Testis (tissue), 2 donors: ENCODE measurements at regions not wholly inside any gene's neighbourhood (a gene's known extent, or its start where the extent isn't known, plus 50 kb on each side); places are given as distances from the start of the nearest gene placed in this dataset.

Experiments used
- CTCF ChIP-seq, 3 experiments: fragments of 450-650 bp in 2 of 3; fragments of 200-600 bp in 1 of 3; sonication (generic) in 1 of 3; IDR thresholded peaks; one replicate each; pipeline ENCODE4 v1.5.1; 2016 to 2019; ENCODE audit warnings: antibody characterized with exemption in 3 of 3, mild to moderate bottlenecking in 2 of 3, moderate library complexity in 1 of 3
- POLR2A ChIP-seq: fragments of 450-650 bp; IDR thresholded peaks from one replicate; pipeline ENCODE4 v1.6.1; 2017; ENCODE audit warnings: antibody characterized with exemption, mild to moderate bottlenecking, moderate library complexity

- no peak for TF ChIP-seq CTCF (IDR thresholded peaks at IDR 0.05)
- no peak for TF ChIP-seq POLR2A
Measured at GRCh38 chr12:97751704-97752103, 289.1 kb downstream of the RMST start.
